HG02852 (cell line): ENCODE measurements at regions not wholly inside any gene's neighbourhood (a gene's known extent, or its start where the extent isn't known, plus 50 kb on each side); places are given as distances from the start of the nearest gene placed in this dataset.
"Not testable (repeated sequence)": the region's sequence is repeated elsewhere in the genome, so short reads cannot be mapped to it uniquely, and the experiment has no call there.

Experiments used
- ATAC-seq: cut with Tn5 transposase; IDR thresholded peaks from one replicate; pipeline ENCODE4 v1.9.1; 2021; ENCODE audit warnings: mild to moderate bottlenecking, moderate library complexity; ENCODE audit not compliant: unreplicated experiment

DNA sequence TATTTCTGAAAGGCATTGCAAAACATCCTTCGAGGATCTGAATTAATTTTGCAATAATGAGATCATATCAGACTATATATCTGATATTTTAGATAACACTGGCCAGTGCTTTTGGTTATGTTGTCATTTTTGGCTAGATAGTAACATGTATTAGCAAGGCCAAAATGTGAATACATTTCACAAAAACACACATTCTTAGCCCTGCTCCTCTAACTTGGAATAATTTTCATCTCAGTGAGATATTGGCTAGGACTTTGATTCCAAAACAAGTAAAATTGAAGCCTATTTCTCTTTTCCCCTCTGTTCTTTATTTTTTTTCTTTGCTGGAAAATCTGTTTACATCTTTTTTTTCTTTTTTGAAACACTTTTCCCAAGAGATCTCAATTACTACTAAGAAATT, 466.8 kb upstream of the CDH4 start:
- ATAC-seq, result no peak

DNA sequence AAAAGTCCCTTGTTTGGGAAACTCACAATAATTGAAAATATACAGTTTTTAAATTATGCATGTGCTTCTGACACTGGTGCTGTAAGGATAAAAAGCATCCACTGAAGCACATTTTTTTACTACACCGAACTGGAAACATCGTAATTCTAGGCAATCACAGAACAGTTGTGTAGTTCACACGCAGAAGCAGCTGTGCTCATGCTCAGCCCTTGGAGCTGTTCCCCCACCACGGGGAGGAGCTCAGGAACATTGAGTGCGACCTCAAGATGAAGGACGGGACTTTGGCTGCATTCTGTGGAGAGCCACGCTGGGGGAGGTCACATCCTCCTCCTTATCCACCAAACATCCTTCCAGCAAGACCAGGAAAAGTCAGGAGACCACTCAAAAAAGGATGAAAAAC, 466.3 kb upstream of the CDH4 start:
- no peak for ATAC-seq

DNA sequence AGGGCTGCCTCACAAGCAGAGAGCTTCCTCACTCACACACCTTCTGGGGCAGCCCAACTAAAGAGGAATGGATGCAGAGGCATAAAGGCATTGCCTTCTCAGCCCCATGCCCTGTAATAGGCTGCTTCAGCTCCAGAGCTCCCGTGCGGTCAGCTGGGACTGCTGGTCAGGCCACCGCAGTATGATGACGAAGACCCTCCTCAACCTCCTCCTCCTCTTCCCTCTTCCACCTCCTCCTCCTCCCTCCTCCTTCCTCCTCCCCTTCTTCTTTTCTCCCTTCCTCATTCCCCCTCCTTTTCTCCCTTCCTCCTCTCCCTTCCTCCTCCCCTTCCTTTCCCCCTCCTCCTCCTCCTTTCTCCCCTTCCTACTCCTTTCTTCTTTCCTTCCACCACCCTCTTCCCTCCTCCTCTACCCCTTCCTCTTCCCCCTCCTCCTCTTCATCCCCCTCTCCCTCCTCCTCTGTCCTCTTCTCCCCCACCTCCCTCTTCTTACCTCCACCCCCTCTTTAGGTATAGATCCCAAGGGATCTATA, 465.3 kb upstream of the CDH4 start:
- ATAC-seq, result no peak

DNA sequence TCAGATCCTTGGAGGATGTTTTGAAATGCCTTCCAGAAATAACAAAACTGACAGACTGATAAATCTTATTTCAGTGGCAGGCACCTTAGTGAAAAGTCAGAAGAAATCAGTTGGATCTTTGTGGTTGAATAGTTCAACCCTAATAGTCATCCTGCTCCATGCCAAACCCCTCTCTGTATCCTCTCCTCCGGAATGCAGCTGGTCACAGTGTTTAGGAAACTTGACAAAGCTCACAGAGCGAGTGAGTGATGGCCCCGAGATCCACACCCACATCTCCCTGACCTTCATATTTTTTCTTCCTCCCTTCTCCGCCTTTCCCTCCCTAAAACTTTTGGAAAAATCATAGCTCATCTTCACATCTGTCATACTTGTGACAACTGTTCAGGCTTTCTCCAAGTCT, 464.8 kb upstream of the CDH4 start:
- no peak for ATAC-seq

DNA sequence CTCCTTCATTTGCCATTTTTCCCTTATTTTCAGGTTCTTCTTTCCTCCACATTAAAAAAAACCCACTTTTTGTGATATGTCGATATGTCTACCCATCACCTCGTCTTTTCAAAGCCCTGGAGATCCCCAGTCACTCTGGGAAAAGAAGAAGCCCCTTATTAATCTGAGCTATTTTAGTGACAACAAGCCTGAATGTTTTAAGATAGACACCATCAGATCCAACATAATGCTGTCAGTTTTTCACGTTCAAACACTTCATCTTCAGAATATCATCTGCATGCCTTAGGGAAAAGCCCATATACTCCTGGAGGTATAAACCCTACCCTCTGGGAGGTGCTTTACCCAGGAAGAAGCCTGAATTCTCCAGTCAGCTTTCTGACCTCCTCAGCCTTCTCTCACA, 464.0 kb upstream of the CDH4 start:
- ATAC-seq, result no peak

DNA sequence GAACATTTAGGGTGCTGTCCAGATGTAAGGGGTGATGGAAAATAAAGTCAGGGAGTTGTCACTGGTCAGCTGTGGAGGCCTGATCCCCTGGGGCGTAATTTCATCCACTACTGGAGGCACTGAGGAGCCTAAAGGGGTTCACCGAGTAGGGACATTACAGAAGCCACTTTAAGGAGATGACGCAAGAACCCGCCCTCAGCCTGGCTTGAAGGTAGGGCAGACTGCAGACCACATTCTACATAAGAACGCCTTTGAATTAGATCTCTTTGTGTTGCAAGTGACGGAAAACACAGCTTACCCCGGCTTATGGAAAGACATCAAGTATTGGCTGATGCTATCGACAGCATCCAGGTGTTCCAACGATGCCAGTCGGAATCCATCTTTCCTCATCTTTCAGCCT, 462.7 kb upstream of the CDH4 start:
- no peak for ATAC-seq

DNA sequence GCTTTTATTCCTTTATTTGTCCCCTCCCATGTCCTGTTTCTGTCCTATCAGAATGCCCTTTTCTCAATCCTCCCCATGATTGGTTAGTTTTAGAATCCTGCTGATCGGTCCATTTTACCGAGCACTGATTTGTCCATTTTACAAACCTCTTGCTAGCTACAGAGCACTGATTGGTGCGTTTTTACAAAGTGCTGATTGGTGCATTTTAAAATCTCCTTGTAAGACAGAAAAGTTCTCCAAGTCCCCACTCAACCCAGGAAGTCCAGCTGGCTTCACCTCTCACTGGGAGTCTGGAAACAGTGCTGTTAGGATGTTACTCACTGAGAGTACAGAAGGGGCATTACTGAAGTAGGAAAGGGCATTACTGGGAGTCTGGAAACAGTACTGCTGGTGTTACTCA, 461.7 kb upstream of the CDH4 start:
- not testable (repeated sequence) for ATAC-seq

GRCh38 chr20:60791823-60792222, 460.2 kb upstream of the CDH4 start:
- no peak for ATAC-seq

- ATAC-seq, result no peak
Observed at GRCh38 chr20:60792941-60793340, 459.1 kb upstream of the CDH4 start.

DNA sequence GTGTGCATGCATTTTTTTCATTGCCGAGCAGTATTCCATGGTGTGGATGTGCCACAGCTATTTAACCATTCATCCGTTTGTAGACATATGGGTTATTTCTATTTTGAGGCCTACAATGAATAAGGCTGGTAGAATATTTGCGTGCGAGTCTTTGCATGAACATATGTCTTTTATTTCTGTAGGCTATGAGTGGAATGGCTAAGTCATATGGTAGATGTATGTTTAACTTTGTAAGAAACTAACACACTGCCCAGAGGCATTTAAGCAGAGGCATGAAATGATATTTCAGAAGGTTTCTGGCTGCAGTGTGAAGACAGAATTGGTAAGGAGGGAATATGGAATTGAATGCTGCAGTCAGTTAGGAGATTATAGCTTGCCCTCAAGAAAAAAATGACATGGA, 457.4 kb upstream of the CDH4 start:
- no peak for ATAC-seq

DNA sequence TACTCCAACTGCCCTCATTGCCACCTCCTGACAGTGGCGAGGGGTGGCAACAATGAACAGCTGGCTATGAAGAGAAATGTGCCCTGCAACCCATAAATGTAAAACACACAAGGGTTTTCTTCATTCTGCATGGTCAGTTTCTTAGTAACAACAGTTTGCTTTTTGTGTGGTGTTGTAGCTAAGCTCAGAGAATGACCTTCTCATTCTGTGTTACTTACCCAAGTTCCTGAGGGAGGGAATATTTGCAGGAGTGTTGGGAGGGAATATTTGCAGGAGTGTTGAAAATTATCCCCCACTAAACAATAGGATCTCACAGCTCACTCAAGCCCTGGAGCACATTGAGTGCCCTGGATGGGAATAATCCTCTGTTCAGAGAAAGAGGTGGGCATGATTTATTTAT, 456.4 kb upstream of the CDH4 start:
- ATAC-seq, result no peak

DNA sequence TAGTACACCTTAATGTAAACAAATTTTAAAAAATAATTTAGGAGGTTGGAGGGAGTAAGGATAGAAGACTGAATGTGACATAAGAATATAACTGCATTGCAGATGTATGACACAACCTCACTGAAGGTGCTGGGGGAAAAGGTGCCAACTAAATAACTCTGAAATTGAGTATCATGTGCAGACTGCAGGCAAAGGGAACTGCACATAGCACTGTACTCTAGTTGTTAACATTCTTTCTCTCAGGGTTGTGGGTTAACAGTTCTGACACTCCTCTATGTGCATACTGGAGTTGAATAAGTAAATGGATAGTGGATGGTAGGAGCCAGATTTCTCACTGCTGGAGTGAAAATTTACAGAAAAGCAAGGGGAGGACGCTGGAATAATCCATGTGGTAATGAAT, 451.9 kb upstream of the CDH4 start:
- ATAC-seq, result no peak

GRCh38 chr20:60802676-60803075, 449.4 kb upstream of the CDH4 start:
- ATAC-seq, result no peak

- no peak for ATAC-seq
Observed at GRCh38 chr20:60803335-60804055, 448.6 kb upstream of the CDH4 start.

GRCh38 chr20:60804240-60804917, 447.7 kb upstream of the CDH4 start:
- ATAC-seq, result no peak

DNA sequence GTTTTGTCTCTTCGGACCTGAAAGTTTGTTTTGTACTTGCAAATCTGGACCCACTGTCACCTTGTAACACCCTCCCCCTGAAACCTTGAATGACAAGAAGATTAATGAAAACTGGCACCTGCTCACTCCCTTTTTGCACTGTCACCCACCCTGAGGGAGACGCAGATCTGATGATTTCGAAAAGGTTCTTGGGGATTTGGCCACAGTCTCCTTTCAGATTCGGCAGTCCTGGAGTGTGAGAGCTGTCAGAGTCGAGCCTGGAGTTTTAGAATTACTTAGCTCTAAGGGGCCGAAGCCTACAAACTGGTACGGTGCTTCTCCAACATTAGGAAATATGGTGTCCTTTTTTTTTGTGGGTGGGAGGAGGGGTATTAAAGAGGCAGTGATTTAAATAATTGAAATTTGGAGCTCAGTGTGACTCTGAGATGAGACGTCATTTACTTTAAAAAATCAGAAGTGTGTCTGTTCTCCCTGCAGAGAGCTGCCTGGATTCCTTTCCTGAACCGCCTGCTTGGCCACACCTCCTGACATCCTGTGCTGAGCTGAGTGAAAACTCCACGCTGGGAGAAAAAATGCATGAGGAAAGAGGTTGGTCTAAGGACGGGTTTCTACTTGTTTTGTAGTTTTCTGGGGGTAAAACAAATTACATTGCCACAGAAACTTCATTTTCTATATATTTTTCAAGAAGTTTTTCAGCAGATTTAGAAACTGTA, 447.0 kb upstream of the CDH4 start:
- no peak for ATAC-seq

DNA sequence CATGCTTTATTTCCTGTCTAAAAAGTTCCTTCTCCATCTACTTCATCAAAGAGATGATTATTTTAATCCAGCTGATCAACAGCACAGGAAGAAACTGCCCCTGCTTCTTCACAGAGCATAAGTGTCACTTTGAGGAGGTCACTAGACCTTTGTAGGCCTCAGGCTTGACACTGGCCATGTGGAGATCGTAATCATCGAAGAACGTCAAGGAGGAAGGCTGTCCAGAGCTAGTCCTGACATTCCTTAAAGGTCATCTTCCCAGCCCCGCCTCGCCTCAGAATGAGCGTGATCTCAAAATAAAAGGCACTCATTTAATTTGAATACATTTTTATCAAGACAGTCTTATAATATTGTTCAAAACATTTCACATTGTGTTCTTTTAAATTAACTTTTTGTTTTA, 445.7 kb upstream of the CDH4 start:
- no peak for ATAC-seq

DNA sequence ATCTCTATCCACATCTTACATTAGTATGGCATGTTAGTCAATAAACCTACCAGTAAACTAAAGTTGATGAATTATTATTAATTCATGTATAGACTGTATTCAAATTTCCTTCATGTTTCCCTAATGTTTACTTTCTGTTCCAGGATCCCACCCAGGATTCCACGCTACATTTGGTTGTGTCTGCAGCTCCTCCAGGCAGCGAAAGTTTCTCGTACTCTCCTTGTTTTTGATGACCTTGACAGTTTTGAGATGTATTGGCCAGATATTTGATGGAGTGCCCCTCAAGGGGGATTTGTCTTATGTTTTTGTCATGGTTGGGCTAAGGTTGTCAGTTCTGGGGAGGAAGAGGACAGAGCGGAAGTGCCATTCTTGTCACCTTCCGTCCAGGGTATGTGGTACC, 445.2 kb upstream of the CDH4 start:
- no peak for ATAC-seq

DNA sequence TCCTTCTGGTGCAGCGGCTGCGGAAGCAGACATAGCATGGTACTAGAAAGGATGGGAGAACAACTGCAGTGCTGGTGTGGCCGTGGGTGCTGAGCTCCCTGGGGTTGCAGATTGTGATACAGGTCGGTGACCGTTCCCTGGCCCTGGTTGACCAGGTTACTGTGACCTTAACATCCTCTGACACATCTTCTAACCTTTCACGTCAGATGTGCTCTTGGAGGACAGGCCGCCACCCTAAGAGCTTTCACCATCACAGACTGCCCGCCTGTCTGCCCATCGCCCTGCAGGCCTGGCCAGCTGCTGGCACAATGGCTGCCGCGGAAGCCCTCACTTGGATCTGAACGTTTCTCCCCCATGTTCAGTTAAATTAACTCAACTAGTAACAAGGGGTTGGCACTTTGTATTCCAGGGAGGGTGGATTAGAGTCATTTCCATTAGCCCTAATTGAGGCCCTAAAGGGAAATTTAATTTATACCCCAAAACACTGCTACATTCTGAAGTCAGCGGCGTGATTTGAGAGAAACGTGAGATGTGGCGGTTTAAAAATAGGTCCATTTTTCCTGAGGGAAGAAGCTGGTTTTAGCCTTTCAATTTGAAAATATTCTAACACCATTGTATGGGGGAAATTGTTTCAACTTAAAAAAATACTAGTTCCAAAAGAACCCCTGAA, 443.9 kb upstream of the CDH4 start:
- no peak for ATAC-seq

DNA sequence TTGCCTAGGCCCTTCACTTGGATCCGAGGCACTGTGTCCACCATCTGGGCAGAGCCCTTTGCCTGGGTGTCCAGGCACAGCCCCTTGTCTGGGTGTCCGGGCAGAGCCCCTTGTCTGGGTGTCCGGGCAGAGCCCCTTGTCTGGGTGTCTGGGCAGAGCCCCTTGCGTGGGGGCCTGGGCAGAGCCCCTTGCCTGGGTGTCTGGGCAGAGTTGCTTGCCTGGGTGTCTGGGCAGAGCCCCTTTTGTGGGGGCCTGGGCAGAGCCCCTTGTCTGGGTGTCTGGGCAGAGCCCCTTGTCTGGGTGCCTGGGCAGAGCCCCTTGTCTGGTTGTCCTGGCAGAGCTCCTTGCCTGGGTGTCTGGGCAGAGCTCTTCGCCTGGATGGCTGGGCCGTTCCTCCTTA, 443.4 kb upstream of the CDH4 start:
- ATAC-seq, result no peak

DNA sequence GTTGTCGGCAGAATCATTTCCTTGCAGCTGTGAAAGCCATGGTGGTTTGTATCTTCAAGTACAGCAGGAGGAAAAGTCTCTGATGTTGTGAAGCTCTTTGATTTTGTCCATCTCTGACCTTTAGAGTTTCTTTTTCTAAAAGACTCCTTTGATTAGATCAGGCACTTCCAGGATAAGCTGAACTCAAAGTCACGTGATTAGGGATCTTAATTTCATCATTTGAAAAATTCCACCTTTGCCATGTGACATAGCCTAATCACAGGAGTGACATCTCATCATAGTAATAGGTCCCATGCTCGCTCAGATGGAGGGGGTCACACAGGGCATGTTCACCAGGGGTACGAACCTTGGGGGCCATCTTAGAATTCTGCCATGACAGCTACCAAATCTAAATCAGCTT, 441.5 kb upstream of the CDH4 start:
- no peak for ATAC-seq
